DMS 273 treated with DMSO at 0.1 percent for 48 hours (cell line): ENCODE measurements at regions not wholly inside any gene's neighbourhood (a gene's known extent, or its start where the extent isn't known, plus 50 kb on each side); places are given as distances from the start of the nearest gene placed in this dataset.

ENCODE experiments used
- DNase-seq: peaks from one replicate; lab custom pipeline; 2025; lab: John Stamatoyannopoulos, UW

GRCh38 chr9:13648068-13648467, 368.6 kb upstream of the MPDZ start:
- no peak for DNase-seq

- DNase-seq: no peak
Measured at GRCh38 chr9:13646500-13647021, 367.1 kb upstream of the MPDZ start.

- no peak for DNase-seq
Measured at GRCh38 chr9:13645557-13645956, 366.1 kb upstream of the MPDZ start.

GRCh38 chr9:13644675-13645074, 365.2 kb upstream of the MPDZ start:
- DNase-seq: no peak

- no peak for DNase-seq
Measured at GRCh38 chr9:13642646-13643045, 363.2 kb upstream of the MPDZ start.

- no peak for DNase-seq
Measured at GRCh38 chr9:13629067-13629466, 349.6 kb upstream of the MPDZ start.

GRCh38 chr9:13628526-13628925, 349.0 kb upstream of the MPDZ start:
- DNase-seq: no peak

- no peak for DNase-seq
Measured at GRCh38 chr9:13627502-13627901, 348.0 kb upstream of the MPDZ start.

GRCh38 chr9:13627071-13627470, 347.6 kb upstream of the MPDZ start:
- no peak for DNase-seq

GRCh38 chr9:13626601-13627000, 347.1 kb upstream of the MPDZ start:
- no peak for DNase-seq

GRCh38 chr9:13621872-13622564, 342.5 kb upstream of the MPDZ start:
- DNase-seq: no peak

GRCh38 chr9:13616491-13617035, 337.1 kb upstream of the MPDZ start:
- DNase-seq: no peak

- DNase-seq: no peak
Measured at GRCh38 chr9:13615660-13616490, 336.4 kb upstream of the MPDZ start.

- DNase-seq: no peak
Measured at GRCh38 chr9:13614060-13614459, 334.6 kb upstream of the MPDZ start.

- no peak for DNase-seq
Measured at GRCh38 chr9:13613296-13613695, 333.8 kb upstream of the MPDZ start.

- DNase-seq: no peak
Measured at GRCh38 chr9:13608451-13608850, 329.0 kb upstream of the MPDZ start.

- DNase-seq: no peak
Measured at GRCh38 chr9:13607481-13608441, 328.3 kb upstream of the MPDZ start.

GRCh38 chr9:13606586-13606985, 327.1 kb upstream of the MPDZ start:
- DNase-seq: no peak

GRCh38 chr9:13603921-13604320, 324.4 kb upstream of the MPDZ start:
- no peak for DNase-seq

GRCh38 chr9:13598738-13599137, 319.2 kb upstream of the MPDZ start:
- no peak for DNase-seq

- no peak for DNase-seq
Measured at GRCh38 chr9:13597427-13597826, 317.9 kb upstream of the MPDZ start.

- no peak for DNase-seq
Measured at GRCh38 chr9:13597004-13597403, 317.5 kb upstream of the MPDZ start.
